Left cardiac atrium (tissue), 4 donors: ENCODE measurements at regions not wholly inside any gene's neighbourhood (a gene's known extent, or its start where the extent isn't known, plus 50 kb on each side); places are given as distances from the start of the nearest gene placed in this dataset.
A peak's percentile ranks its signal among the peaks of the same experiment; 100 is the strongest.
"Not testable (repeated sequence)": the region's sequence is repeated elsewhere in the genome, so short reads cannot be mapped to it uniquely, and the experiment has no call there.

Experiments
- ATAC-seq, 2 donors: fragments of 200-7000 bp; cut with Tn5 transposase; one replicate each; pipeline ENCODE4 v1.9.1; 2020; ENCODE audit warnings: mild to moderate bottlenecking in 2 of 2, moderate library complexity in 2 of 2
- DNase-seq: peaks from one replicate; pipeline ENCODE4 v3.0.0-alpha.2; 2020
- intact Hi-C, 2 donors: fragments of 100-400 bp; cut with DNase I; formaldehyde crosslinking; loops; one replicate each; pipeline versions ENCODE4 v1.14.1 to v1.15.1; 2022 to 2023
- donor health status: DM: no; HTN: yes; CAD: no.
- donor health status: DM: no; HTN: yes; CAD: no; lungs with severe emphysema.
- donor health status: DM: yes; HTN: yes; CAD: no.
- donor health status: Dilated cardiomyopathy.

DNA sequence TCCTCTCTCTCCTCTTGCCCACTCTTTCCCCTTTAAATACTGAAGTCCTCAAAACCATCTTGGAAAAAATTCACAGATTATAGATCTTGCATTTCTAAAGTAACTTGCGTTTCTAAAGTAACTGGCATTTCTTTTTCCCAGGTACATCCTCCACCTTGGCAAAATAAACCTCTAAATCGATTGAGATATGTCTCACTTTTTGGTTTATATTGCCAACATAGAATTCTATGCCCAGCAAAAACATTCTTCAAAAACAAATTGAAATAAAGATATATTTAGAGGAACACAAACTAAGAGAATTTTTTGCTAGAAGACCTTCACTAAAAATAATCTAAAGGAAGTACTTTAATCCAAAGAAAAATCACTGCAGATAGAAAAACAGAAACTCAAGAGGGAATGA lies 122.5 kb upstream of the RBMS1 start:
- intact Hi-C loops: no loop called here
- DNase-seq (no peak), ATAC-seq (no peak)

- ATAC-seq: no peak
- intact Hi-C loops: no loop called here
- DNase-seq: no peak
These were observed 128.1 kb upstream of the RBMS1 start for GRCh38 chr2:160621748-160622147.

DNA sequence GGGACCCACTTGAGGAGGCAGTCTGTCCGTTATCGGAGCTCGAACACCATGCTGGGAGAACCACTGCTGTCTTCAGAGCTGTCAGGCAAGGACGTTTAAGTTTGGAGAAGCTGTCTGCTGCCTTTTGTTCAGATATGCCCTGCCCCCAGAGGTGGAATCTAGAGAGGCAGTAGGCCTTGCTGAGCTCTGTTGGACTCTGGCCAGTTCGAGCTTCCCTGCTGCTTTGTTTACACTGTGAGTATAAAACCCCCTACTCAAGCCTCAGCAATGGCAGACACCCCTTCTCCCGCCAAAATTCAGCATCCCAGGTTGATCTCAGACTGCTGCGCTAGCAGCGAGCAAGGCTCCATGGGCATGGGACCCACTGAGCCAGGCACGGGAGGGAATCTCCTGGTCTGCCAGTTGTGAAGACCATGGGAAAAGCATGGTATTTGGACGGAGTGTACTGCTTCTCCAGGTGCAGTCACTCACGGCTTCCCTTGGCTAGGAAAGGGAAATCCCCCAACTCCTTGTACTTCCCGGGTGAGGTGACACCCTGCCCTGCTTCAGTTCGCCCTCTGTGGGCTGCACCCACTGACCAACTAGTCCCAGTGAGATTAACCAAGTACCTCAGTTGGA lies 134.5 kb upstream of the RBMS1 start:
- DNase-seq, ATAC-seq, intact Hi-C loops: not testable (repeated sequence)

DNA sequence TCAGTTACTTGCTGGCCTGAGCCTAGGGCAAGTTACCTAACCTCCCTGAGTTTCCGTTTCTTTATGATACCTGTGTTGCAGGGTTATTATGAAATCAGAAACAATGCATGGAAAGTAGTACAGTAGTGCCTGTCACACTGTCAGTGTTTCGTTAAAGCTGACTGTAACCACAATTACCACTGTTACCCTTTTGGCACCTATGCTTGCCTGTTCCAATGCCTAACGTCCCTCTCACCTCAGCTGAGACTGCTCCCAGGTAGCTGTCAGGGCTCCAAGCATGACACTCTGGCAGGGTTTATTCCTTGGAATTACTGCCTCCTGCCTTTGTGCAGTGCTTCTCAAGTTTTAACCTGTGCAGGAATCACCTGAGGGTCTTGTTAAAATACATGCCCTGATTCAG lies 135.2 kb upstream of the RBMS1 start:
- ATAC-seq: no peak
- DNase-seq: no peak
- intact Hi-C loops: no loop called here

DNA sequence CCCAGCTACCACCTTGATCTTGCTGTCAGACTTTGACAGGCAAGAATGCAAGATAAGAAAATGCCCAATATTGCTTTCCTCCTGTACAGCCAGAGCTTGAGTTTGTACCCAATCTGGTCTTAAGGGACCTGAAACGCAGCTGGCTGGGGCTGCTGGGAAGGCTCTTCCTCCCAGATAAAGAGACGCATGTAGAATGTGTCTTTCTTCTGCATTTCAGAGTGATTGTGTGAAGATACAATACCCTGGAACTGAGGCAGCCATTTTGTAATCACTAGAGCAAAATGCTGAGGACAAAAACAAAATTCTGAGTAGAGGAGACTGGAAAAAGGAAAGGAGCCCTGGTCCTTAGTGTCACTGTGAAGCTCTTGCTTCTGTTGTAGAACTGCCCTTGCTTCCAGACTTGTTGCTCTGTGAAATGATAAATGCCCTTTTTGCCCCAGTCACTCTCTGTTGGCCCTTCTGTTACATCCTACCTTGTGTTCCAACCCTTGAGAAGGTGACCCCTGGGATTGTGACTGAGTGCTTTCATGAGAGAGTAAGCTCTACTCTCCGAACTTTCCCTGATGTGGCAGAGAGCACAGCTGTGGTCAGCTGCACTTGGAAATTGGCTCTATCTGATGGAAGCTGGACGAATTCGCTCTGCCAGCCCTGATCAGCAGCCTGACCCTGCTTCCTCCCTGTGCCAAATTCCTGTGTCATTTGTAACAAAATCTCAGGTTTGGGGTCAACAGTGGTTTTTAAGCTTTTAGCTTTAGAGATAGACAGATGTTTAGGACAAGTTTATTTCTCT lies 137.4 kb upstream of the RBMS1 start:
- intact Hi-C loops: no loop called here
- ATAC-seq (peak; percentile 62 to 67), DNase-seq (peak; percentile 31)

DNA sequence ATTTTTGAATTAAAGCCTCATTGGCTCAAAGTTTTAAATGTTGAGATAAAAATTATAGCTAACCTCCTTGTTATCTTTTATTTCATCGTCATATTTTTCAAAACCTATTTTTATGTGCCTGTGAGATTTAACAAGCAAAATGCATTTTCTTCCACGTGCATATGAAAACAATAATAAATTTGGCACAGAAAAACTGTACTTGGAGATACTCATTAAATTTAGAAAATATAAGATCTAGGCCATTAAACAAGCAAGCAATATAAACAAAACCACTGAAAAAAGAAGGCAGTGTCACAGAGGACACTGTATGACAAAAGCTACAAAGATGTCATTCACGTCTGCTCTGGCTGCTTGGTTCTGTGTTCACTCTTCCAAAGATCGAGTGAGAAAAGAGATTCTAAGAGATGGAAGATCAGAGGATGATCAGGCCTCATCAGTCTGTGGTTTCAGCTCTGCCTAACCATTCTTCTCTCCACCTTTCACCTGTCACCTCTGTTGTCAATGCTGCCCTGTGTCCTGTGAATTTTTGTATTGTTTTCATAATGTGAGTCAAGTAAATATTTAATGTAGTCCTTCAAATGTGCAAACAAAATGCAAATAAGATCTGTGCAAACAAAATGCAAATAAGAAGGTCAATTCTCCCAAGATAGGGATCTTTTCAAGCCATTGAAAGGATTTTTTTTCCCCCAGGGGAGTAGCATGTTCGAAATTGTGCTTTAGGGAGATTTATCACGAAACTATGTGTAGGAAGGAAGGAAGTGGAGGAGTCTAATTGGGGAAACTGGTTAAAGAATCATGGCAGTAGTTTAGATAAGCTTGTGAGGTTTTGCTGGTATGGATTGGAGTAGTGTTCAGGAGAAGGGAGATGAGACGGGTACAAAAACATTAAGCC lies 138.7 kb upstream of the RBMS1 start:
- no peak for DNase-seq
- ATAC-seq: no peak
- intact Hi-C loops: no loop called here

- intact Hi-C loops: no loop called here
- ATAC-seq (no peak), DNase-seq (no peak)
These were observed 140.8 kb upstream of the RBMS1 start for GRCh38 chr2:160634436-160634835.

- ATAC-seq: peak; percentile 90 to 95
- intact Hi-C loops: no loop called here
- peak; percentile 49 for DNase-seq
These were observed 141.9 kb upstream of the RBMS1 start for GRCh38 chr2:160635488-160635887.

DNA sequence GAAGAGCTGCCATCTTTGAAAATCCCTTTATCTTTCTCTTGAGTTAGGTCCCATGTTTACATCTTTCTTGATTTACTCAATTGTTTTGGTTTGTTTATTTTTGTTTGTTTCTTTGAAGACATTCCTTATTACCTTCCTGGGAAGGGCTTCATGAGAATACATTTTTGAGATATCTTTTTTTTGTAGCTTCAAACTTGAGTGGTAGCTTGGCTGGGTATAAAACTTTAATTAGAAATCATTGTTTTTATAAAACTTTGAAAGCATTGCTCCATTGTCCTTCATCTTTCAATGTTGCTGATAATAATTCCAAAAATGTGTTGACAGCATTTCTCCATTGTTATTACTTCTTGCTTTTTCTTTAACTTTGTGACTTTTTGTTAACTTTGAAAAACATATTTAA lies 145.9 kb upstream of the RBMS1 start:
- intact Hi-C loops: no loop called here

GRCh38 chr2:160646684-160647444 lies 153.3 kb upstream of the RBMS1 start:
- no peak for DNase-seq
- intact Hi-C loops: no loop called here
- ATAC-seq: no peak

More for the DNA sequence above, 145.9 kb upstream of the RBMS1 start:
- ATAC-seq (no peak), DNase-seq (no peak)

- no peak for ATAC-seq
- intact Hi-C loops: no loop called here
- DNase-seq: no peak
These were observed 154.5 kb upstream of the RBMS1 start for GRCh38 chr2:160647967-160648685.

DNA sequence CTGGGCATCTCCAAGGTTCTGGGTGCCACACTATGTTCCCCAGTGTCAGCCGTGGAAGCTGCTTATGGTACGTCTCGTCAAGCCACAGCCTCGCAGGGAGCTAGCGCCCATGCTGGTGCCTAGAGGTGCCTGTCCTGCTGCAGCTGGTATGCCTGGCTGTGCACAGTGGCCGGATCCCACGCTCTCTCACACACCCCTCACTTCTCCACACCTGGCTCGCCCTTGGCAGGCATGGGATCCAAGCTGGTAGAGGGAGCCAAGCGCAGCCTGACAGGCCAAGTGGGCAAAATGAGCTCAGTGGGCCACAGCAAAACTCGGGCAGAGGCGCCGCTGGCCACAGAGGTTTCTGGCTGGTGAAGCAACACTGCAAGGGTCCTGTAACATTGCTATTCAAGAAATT lies 156.1 kb upstream of the RBMS1 start:
- intact Hi-C loops: no loop called here
- no peak for DNase-seq
- ATAC-seq: no peak

- no peak for DNase-seq
- no peak for ATAC-seq
- intact Hi-C loops: no loop called here
These were observed 156.8 kb upstream of the RBMS1 start for GRCh38 chr2:160650196-160651118.

- DNase-seq (no peak), ATAC-seq (peak in 1 of 2 donors; percentile 52)
- intact Hi-C loops: no loop called here
These were observed 158.0 kb upstream of the RBMS1 start for GRCh38 chr2:160651416-160652200.

GRCh38 chr2:160652236-160652635 lies 158.6 kb upstream of the RBMS1 start:
- peak; percentile 56 for DNase-seq
- peak; percentile 59 to 89 for ATAC-seq
- intact Hi-C loops: no loop called here

GRCh38 chr2:160657196-160657595 lies 163.6 kb upstream of the RBMS1 start:
- no peak for DNase-seq
- ATAC-seq: peak; percentile 50 to 65
- intact Hi-C loops: no loop called here

DNA sequence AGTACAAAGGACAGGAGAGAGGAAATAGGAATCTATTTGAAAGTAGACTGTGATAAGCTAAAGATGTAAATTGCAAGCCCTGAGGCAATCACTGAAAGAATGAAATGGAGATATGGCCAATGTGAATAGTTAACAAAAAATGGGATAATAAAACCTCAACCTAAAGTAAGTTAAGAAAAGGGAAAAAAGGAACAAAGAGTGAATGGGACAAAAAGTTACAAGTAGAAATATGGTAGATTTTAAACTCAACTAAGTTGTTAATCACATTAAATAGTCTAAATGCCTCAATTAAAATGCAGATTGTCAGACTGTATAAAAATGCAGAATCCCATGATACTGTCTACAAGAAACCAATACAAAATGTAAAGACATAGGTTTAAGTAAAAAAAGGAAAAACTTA lies 165.2 kb upstream of the RBMS1 start:
- DNase-seq (no peak), ATAC-seq (no peak)
- intact Hi-C loops: no loop called here
